NCI-H526 treated with DMSO at 0.1 percent for 48 hours (cell line): ENCODE measurements at regions not wholly inside any gene's neighbourhood (a gene's known extent, or its start where the extent isn't known, plus 50 kb on each side); places are given as distances from the start of the nearest gene placed in this dataset.
"Not testable (repeated sequence)": the region's sequence is repeated elsewhere in the genome, so short reads cannot be mapped to it uniquely, and the experiment has no call there.

Experiments used
- DNase-seq: peaks from one replicate; lab custom pipeline; 2025; lab: John Stamatoyannopoulos, UW

- not testable (repeated sequence) for DNase-seq
Measured at GRCh38 chr15:81822587-81822986, 223.2 kb downstream of the MEX3B start.

GRCh38 chr15:81819924-81820635 lies 225.7 kb downstream of the MEX3B start:
- DNase-seq = no peak

GRCh38 chr15:81814882-81815455 lies 230.8 kb downstream of the MEX3B start:
- no peak for DNase-seq

- peak; percentile 24 for DNase-seq
Measured at GRCh38 chr15:81813215-81813614, 232.6 kb downstream of the MEX3B start.

GRCh38 chr15:81812456-81812855 lies 233.4 kb downstream of the MEX3B start:
- no peak for DNase-seq

GRCh38 chr15:81811736-81812135 lies 234.1 kb downstream of the MEX3B start:
- no peak for DNase-seq

GRCh38 chr15:81809543-81809942 lies 236.3 kb downstream of the MEX3B start:
- peak; percentile 51 for DNase-seq

- no peak for DNase-seq
Measured at GRCh38 chr15:81807806-81808205, 238.0 kb downstream of the MEX3B start.

GRCh38 chr15:81807186-81807585 lies 238.6 kb downstream of the MEX3B start:
- no peak for DNase-seq

GRCh38 chr15:81795899-81796298 lies 249.9 kb downstream of the MEX3B start:
- DNase-seq = no peak

- DNase-seq = no peak
Measured at GRCh38 chr15:81792646-81793045, 253.2 kb downstream of the MEX3B start.

GRCh38 chr15:81791322-81791721 lies 254.5 kb downstream of the MEX3B start:
- not testable (repeated sequence) for DNase-seq

GRCh38 chr15:81789403-81789802 lies 256.4 kb downstream of the MEX3B start:
- no peak for DNase-seq

- no peak for DNase-seq
Measured at GRCh38 chr15:81786776-81787175, 259.0 kb downstream of the MEX3B start.

GRCh38 chr15:81785679-81786078 lies 260.1 kb downstream of the MEX3B start:
- no peak for DNase-seq

GRCh38 chr15:81785181-81785580 lies 260.6 kb downstream of the MEX3B start:
- no peak for DNase-seq

GRCh38 chr15:81784751-81785150 lies 261.1 kb downstream of the MEX3B start:
- DNase-seq = no peak

GRCh38 chr15:81783586-81783985 lies 262.2 kb downstream of the MEX3B start:
- no peak for DNase-seq

GRCh38 chr15:81783076-81783475 lies 262.7 kb downstream of the MEX3B start:
- DNase-seq = no peak

GRCh38 chr15:81781395-81781794 lies 264.4 kb downstream of the MEX3B start:
- DNase-seq = no peak

- DNase-seq = no peak
Measured at GRCh38 chr15:81780966-81781365, 264.9 kb downstream of the MEX3B start.

- DNase-seq = no peak
Measured at GRCh38 chr15:81779181-81779580, 266.6 kb downstream of the MEX3B start.

- DNase-seq = no peak
Measured at GRCh38 chr15:81777546-81777945, 268.3 kb downstream of the MEX3B start.

- no peak for DNase-seq
Measured at GRCh38 chr15:81776976-81777375, 268.8 kb downstream of the MEX3B start.
